AG09319 (cell line): ENCODE measurements at regions not wholly inside any gene's neighbourhood (a gene's known extent, or its start where the extent isn't known, plus 50 kb on each side); places are given as distances from the start of the nearest gene placed in this dataset.
A peak's percentile ranks its signal among the peaks of the same experiment; 100 is the strongest.
"Not testable (repeated sequence)": the region's sequence is repeated elsewhere in the genome, so short reads cannot be mapped to it uniquely, and the experiment has no call there.

Source experiments
- DNase-seq: peaks from one replicate; pipeline ENCODE4 v3.0.0-alpha.2; 2010; ENCODE audit warnings: low read depth; ENCODE audit errors: extremely low read depth
- CTCF ChIP-seq: IDR thresholded peaks from 2 replicates; pipeline ENCODE4 v1.5.1; 2011; ENCODE audit warnings: low read depth, mild to moderate bottlenecking, inconsistent platforms, low read length, moderate library complexity

- peak; percentile 32 for DNase-seq
- TF ChIP-seq CTCF, result no peak
Measured at GRCh38 chr1:232728507-232729263, 76.5 kb upstream of the MAP10 start.

GRCh38 chr1:232732344-232732910, 72.8 kb upstream of the MAP10 start:
- DNase-seq, result no peak

GRCh38 chr1:232737917-232738316, 67.3 kb upstream of the MAP10 start:
- TF ChIP-seq CTCF, result no peak

More at GRCh38 chr1:232732344-232732910, 72.8 kb upstream of the MAP10 start:
- TF ChIP-seq CTCF, result no peak

GRCh38 chr1:232743999-232744398, 61.2 kb upstream of the MAP10 start:
- no peak for TF ChIP-seq CTCF
- DNase-seq, result no peak

More at GRCh38 chr1:232737917-232738316, 67.3 kb upstream of the MAP10 start:
- DNase-seq, result no peak

- no peak for DNase-seq
- no peak for TF ChIP-seq CTCF
Measured at GRCh38 chr1:232744847-232745246, 60.4 kb upstream of the MAP10 start.

- not testable (repeated sequence) for DNase-seq
Measured at GRCh38 chr1:232745698-232746097, 59.5 kb upstream of the MAP10 start.

- no peak for DNase-seq
- no peak for TF ChIP-seq CTCF
Measured at GRCh38 chr1:232748910-232749368, 56.3 kb upstream of the MAP10 start.
